ENCODE measurements at regions not wholly inside any gene's neighbourhood (a gene's known extent, or its start where the extent isn't known, plus 50 kb on each side); places are given as distances from the start of the nearest gene placed in this dataset.

GRCh38 chr1:55428944-55429931 is 214.1 kb upstream of the USP24 start (continued):
- 0 out of 2 replicates have a peak, but pooled peaks have one; percentile 47 for TF ChIP-seq ZNF574 (CRISPR knock-in tag; IDR thresholded peaks at IDR 0.05)
- peak; percentile 73 for TF ChIP-seq ZFP1 (CRISPR knock-in tag; IDR thresholded peaks at IDR 0.05)
- TF ChIP-seq STAT6 (CRISPR knock-in tag; IDR thresholded peaks at IDR 0.05; ENCODE audit: borderline replicate concordance): 0 out of 2 replicates have a peak, but pooled peaks have one; percentile 41
- no peak for TF ChIP-seq PLRG1 (conservative IDR thresholded peaks at IDR 0.05)
- no peak for TF ChIP-seq ZBTB40 (IDR thresholded peaks at IDR 0.05)
- TF ChIP-seq ZBTB40 (CRISPR knock-in tag; IDR thresholded peaks at IDR 0.05): peak; percentile 67; the same call in 1 of the 2 replicates
- TF ChIP-seq ZMAT5 (CRISPR knock-in tag; IDR thresholded peaks at IDR 0.05; ENCODE audit: borderline replicate concordance, low read depth): no peak
- TF ChIP-seq NBN (conservative IDR thresholded peaks at IDR 0.05): no peak
- TF ChIP-seq ZNF512 (CRISPR knock-in tag; IDR thresholded peaks at IDR 0.05): no peak
